B cell (primary cell): ENCODE measurements at regions not wholly inside any gene's neighbourhood (a gene's known extent, or its start where the extent isn't known, plus 50 kb on each side); places are given as distances from the start of the nearest gene placed in this dataset.

ENCODE experiments used
- EZH2 ChIP-seq: IDR thresholded peaks from 2 replicates; pipeline ENCODE4 v1.6.1; 2012; ENCODE audit warnings: borderline replicate concordance, low read depth, mild to moderate bottlenecking, moderate library complexity, low read length; ENCODE audit not compliant: insufficient read depth, poor library complexity, severe bottlenecking
- TF ChIP-seq, protein P1 (sequence below): fragments of 200-600 bp; IDR thresholded peaks from one replicate; pipeline ENCODE4 v1.8.0; 2022; ENCODE audit warnings: antibody characterized with exemption, mild to moderate bottlenecking

DNA sequence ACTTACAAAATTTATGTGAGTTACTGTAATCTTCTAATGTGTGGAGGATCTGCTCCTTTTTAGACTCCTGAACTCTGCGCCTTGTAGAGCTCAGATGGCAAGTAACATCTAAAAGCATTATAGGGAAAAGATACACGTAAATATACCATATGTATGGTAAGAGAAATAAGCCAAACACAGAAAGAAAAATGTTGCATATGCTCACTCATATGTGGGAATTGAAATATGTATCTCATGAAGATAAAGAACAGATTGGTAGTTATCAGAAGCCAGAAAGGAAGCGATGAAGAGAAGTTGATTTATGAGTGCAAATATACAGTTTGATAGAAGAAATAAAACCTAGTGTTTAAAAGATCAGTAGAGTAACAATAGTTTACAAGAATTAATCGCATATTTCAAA, 815.0 kb upstream of the MAN1A1 start:
- TF ChIP-seq, protein P1, sequence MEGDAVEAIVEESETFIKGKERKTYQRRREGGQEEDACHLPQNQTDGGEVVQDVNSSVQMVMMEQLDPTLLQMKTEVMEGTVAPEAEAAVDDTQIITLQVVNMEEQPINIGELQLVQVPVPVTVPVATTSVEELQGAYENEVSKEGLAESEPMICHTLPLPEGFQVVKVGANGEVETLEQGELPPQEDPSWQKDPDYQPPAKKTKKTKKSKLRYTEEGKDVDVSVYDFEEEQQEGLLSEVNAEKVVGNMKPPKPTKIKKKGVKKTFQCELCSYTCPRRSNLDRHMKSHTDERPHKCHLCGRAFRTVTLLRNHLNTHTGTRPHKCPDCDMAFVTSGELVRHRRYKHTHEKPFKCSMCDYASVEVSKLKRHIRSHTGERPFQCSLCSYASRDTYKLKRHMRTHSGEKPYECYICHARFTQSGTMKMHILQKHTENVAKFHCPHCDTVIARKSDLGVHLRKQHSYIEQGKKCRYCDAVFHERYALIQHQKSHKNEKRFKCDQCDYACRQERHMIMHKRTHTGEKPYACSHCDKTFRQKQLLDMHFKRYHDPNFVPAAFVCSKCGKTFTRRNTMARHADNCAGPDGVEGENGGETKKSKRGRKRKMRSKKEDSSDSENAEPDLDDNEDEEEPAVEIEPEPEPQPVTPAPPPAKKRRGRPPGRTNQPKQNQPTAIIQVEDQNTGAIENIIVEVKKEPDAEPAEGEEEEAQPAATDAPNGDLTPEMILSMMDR: no peak
- no peak for TF ChIP-seq EZH2
